ENCODE measurements at regions not wholly inside any gene's neighbourhood (a gene's known extent, or its start where the extent isn't known, plus 50 kb on each side); places are given as distances from the start of the nearest gene placed in this dataset.
"Not testable (repeated sequence)": the region's sequence is repeated elsewhere in the genome, so short reads cannot be mapped to it uniquely, and the experiment has no call there.

- DNase-seq (ENCODE audit: low read depth): not testable (repeated sequence)
Observed at GRCh38 chr4:17436047-17436749, 75.7 kb downstream of the QDPR start.

DNA sequence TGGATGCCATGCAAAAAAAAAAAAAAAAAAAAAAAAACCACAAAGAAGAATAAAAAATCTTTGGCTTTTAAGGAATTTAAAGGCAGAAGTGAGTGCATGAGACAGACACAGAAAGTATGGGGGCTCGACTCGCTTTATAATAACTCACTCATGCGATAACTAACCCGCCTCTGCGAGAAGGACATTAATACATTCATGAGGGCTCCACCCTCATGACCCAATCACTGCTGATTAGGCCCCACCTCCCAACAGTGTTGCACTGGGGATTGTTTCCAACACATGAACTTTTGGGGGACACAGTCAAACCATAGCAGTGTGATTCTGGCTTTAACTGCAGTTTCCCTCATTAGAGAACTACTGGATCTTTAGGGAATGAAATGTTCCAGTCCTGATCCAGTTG lies 78.1 kb downstream of the QDPR start:
- no peak for DNase-seq (ENCODE audit: low read depth)

DNA sequence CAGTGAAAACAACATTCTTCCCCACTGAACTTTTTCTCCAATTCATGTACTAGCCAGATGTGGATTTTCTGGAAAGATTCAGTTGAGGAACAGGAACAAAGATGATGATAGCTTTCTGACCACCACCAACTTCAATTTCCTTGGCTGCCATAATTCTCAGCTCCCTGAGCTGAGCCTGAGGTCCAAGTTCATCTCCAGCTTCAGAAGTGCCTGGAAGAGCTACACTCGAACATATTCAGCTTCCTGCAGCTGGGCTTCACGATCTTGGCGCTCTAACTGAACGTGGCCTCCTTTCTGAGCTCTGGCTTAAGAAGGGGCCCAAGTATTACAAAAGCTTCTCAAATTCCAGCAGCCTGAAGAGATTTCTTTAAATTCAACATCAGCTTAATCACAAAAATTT lies 83.9 kb downstream of the QDPR start:
- DNase-seq (ENCODE audit: low read depth): no peak

- no peak for DNase-seq (ENCODE audit: low read depth)
Observed at GRCh38 chr4:17426222-17426621, 85.7 kb downstream of the QDPR start.

GRCh38 chr4:17418010-17418409 lies 93.9 kb downstream of the QDPR start:
- DNase-seq (ENCODE audit: low read depth): no peak

DNA sequence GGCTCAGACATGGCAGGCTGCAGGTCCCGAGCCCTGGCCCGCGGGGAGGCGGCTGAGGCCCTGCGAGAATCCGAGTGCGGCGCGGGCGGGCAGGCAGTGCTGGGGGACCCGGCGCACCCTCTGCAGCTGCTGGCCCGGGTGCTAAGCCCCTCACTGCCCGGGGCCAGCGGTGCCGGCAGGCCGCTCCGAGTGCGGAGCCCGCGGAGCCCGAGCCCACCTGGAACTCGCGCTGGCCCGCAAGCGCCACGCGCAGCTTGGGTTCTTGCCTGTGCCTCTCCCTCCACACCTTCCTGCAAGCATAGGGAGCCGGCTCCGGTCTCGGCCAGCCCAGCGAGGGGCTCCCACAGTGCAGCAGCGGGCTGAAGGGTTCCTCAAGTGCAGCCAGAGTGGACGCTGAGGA lies 97.5 kb downstream of the QDPR start:
- no peak for DNase-seq (ENCODE audit: low read depth)

GRCh38 chr4:17400686-17401085 lies 111.2 kb downstream of the QDPR start:
- DNase-seq (ENCODE audit: low read depth): no peak

DNA sequence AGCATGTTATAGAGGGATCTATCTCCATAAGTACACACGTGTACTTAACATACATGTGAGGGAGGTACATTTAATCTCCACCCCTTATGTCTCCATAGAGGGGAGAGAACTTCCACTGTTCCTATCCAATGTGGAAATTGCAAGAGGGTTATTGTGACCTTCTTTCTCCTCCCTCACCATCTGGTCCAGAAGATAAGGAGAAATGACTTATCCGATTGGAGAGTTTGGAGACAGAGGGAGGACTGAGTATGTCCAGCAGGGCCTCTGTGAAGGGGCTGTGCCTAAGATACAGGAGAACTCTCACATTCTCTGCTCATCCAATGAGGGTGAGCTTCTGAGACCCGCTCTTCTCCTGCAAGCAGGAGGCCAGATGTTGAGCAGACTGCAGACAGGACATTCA lies 113.1 kb downstream of the QDPR start:
- DNase-seq (ENCODE audit: low read depth): no peak

- no peak for DNase-seq (ENCODE audit: low read depth)
Observed at GRCh38 chr4:17398035-17398434, 113.9 kb downstream of the QDPR start.

DNA sequence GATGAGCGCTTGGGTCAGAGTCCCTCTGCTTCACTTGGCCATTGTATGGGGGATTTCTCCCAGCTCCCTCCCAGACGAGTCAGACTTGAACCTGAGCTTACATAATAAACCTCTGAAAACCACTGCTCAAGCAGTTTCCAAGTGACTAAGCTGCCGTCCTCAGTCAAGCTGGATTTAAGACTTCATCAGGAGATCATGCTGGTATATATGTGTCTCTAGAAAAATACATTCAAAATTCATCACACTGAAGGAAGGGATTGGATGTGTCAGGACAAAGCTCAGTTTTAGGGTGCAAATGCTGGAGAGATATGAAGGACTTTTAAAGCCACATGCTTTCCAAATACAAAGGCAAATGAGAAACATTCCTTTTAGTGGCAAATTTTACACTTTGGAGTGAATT lies 114.3 kb downstream of the QDPR start:
- DNase-seq (ENCODE audit: low read depth): no peak

DNA sequence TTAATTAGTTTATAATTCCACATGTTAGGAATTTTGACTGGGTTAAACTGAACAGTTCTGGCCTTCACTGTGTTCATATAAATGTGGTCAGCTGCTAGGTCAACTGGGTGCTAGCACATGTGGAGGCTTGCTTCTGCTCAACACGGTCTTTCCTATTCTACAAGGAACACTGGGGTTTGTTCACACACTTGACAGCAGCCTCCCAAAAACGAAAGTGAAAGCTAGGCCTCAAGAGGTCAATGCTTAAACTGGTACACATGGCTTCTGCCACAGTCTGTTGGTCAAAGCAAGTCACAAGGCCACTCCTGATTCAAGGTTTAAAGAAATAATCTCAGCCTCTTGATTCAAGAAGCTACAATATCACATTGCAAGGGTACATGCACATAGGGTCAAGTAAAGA lies 126.5 kb downstream of the QDPR start:
- no peak for DNase-seq (ENCODE audit: low read depth)

- no peak for DNase-seq (ENCODE audit: low read depth)
Observed at GRCh38 chr4:17380347-17380746, 131.5 kb downstream of the QDPR start.

DNA sequence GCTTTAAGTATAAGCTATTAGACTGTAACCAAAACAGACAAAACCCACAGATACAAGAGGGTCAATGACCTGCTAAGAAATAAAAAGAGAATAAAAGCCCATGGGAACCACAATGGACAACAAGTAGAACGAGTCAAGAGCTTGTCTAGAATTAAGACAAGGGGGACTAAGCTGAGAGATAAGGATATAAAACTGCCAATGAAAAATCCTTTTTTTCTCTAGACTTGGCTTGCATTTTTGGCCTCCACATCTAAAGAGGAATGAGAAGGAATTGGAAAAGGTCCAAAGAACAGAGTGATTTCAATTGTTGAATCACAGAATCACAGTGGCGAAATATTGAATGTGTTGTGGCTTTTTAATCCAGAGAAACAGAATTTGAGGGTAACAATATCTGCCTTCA lies 135.7 kb downstream of the QDPR start:
- DNase-seq (ENCODE audit: low read depth): no peak

GRCh38 chr4:17373666-17374065 lies 138.2 kb downstream of the QDPR start:
- DNase-seq (ENCODE audit: low read depth): no peak

DNA sequence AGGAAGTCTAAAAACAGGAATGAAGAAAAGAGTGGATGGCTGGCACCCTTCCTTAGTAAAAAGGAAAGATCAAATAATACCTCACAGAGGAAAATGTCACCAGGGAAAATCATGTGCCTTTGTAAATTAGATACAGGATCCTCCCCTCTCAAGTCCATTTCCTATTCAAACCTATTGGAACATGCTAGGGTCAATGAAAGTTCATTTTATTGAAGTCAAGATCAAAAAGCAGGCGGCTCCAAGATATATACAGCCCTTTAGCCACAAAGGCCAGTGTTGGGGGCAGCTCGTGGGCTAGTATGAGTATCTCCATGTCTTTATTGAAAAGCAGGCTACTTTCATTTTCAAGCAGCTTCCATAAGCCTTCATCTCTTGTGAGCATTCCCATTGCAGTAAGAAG lies 141.1 kb downstream of the QDPR start:
- no peak for DNase-seq (ENCODE audit: low read depth)

DNA sequence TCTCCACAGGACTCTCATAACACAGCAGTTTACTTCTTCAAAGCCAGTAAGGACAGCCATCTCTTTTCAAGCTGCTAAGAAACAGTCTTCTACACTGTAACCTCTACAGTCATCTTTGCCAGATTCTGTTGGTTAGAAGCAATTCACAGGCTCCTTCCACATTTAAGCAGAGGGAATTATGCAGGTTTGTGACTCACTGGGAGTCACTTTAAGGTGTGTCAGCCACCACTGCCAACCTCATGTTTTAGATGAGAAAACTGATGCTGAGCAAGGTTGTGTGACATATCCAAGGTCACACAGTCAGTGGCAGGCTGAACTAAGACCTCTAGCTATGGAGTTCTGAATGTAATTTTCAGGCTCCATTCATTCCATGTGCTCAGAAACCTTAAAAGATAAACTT lies 143.5 kb downstream of the QDPR start:
- no peak for DNase-seq (ENCODE audit: low read depth)

DNA sequence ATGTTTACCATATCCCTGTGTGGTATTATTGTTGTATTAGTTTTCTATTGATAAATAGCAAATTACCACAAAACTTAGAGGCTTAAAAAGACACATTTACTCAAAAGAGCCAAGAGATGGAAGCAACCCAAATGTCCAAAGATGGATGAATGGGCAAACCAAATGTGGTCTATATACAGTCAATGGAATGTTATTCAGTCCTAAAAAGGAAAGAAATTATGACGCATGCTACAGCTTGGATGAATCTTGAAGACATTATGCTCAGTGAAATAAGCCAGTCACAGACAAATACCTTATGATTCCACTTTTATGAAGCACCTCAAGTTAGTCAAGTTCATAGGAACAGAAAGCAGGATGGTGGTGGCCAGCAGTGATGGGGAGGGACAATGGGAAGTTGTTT lies 144.7 kb downstream of the QDPR start:
- DNase-seq (ENCODE audit: low read depth): no peak

GRCh38 chr4:17366496-17366895 lies 145.4 kb downstream of the QDPR start:
- DNase-seq (ENCODE audit: low read depth): no peak

GRCh38 chr4:17362430-17362829 lies 149.5 kb downstream of the QDPR start:
- no peak for DNase-seq (ENCODE audit: low read depth)

GRCh38 chr4:17358241-17358640 lies 153.6 kb downstream of the QDPR start:
- DNase-seq (ENCODE audit: low read depth): no peak

DNA sequence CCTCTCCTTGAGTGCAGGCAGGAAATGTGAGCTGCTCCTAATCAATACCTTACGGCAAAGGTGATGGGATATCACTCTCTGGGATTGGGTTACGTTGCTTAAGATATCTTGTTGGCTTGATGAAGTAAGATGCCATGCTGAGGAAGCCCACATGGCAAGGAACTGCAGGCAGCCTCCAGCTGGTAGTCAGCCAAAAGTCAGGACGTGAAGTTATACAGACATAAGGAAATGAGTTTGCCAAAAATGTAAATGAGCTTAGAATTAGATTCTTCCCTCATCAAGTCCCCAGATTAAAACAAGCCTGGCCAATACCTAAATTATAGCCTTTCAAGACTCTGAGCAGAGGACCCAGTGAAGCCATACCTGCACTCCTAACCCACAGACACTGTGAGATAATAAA lies 155.0 kb downstream of the QDPR start:
- no peak for DNase-seq (ENCODE audit: low read depth)

DNA sequence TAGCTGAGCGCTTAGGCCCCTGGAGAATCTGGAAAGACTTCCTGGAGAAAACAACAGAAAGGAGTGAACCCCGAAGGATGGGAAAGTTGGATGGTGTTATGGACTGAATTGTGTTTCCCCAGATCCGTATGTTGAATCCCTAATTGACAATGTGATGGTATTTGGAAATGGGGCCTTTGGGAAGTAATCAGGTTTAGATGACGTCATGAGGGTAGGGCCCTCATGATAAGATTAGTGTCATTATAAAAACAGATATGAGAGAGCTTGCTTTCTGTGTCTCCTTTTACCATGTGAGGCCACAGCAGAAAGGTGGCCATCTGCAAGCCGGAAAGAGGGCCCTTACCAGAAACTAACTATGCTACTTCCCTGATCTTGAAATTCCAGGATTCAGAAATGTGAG lies 159.5 kb downstream of the QDPR start:
- no peak for DNase-seq (ENCODE audit: low read depth)

- DNase-seq (ENCODE audit: low read depth): no peak
Observed at GRCh38 chr4:17347445-17347844, 164.4 kb downstream of the QDPR start.

GRCh38 chr4:17339376-17339775 lies 172.5 kb downstream of the QDPR start:
- DNase-seq (ENCODE audit: low read depth): no peak

DNA sequence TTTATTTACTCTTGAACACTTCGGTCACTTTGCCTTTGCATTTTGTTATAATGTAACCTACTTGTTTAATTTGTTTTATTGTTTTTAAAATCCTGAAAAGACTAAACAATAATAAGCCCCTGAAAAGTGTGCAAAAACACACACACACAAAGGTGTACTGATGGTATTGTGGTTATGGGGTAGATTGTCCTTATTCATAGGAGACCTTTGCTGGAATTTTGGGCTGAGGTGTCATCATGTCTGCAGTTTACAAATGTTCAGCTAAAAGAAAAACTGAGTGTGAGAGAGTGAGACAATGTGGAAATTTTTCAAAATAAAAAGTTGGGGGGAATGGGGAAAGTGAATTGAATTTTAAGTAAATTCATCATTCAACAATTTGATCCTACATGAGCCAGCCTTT lies 174.9 kb downstream of the QDPR start:
- DNase-seq (ENCODE audit: low read depth): no peak
